HG02678 (cell line): ENCODE measurements at regions not wholly inside any gene's neighbourhood (a gene's known extent, or its start where the extent isn't known, plus 50 kb on each side); places are given as distances from the start of the nearest gene placed in this dataset.

Experiments used
- ATAC-seq: cut with Tn5 transposase; IDR thresholded peaks from one replicate; pipeline ENCODE4 v1.9.1; 2021; ENCODE audit warnings: mild to moderate bottlenecking, moderate library complexity; ENCODE audit not compliant: unreplicated experiment

- ATAC-seq = no peak
Observed at GRCh38 chr3:30162579-30162978, 443.8 kb upstream of the TGFBR2 start.

GRCh38 chr3:30166535-30166934, 439.9 kb upstream of the TGFBR2 start:
- no peak for ATAC-seq

- ATAC-seq = no peak
Observed at GRCh38 chr3:30167541-30168011, 438.8 kb upstream of the TGFBR2 start.

- ATAC-seq = no peak
Observed at GRCh38 chr3:30169487-30169886, 436.9 kb upstream of the TGFBR2 start.

GRCh38 chr3:30170681-30171438, 435.5 kb upstream of the TGFBR2 start:
- ATAC-seq = no peak

- no peak for ATAC-seq
Observed at GRCh38 chr3:30174357-30174756, 432.0 kb upstream of the TGFBR2 start.

- no peak for ATAC-seq
Observed at GRCh38 chr3:30180310-30181177, 425.9 kb upstream of the TGFBR2 start.

- ATAC-seq = no peak
Observed at GRCh38 chr3:30181178-30181465, 425.3 kb upstream of the TGFBR2 start.

GRCh38 chr3:30181581-30181980, 424.8 kb upstream of the TGFBR2 start:
- ATAC-seq = no peak

- no peak for ATAC-seq
Observed at GRCh38 chr3:30183421-30183820, 423.0 kb upstream of the TGFBR2 start.

- no peak for ATAC-seq
Observed at GRCh38 chr3:30184091-30184810, 422.1 kb upstream of the TGFBR2 start.

GRCh38 chr3:30185872-30186271, 420.5 kb upstream of the TGFBR2 start:
- no peak for ATAC-seq

GRCh38 chr3:30186741-30187219, 419.6 kb upstream of the TGFBR2 start:
- ATAC-seq = no peak

GRCh38 chr3:30187366-30187765, 419.0 kb upstream of the TGFBR2 start:
- no peak for ATAC-seq

- no peak for ATAC-seq
Observed at GRCh38 chr3:30188713-30189112, 417.7 kb upstream of the TGFBR2 start.

GRCh38 chr3:30189900-30190299, 416.5 kb upstream of the TGFBR2 start:
- no peak for ATAC-seq

- ATAC-seq = no peak
Observed at GRCh38 chr3:30193625-30194044, 412.8 kb upstream of the TGFBR2 start.

- ATAC-seq = no peak
Observed at GRCh38 chr3:30195352-30195751, 411.0 kb upstream of the TGFBR2 start.

GRCh38 chr3:30198162-30198561, 408.2 kb upstream of the TGFBR2 start:
- ATAC-seq = no peak

- peak; percentile 66 for ATAC-seq
Observed at GRCh38 chr3:30199096-30199759, 407.2 kb upstream of the TGFBR2 start.

GRCh38 chr3:30199855-30200254, 406.5 kb upstream of the TGFBR2 start:
- ATAC-seq = no peak
